Activated naive CD8-positive, alpha-beta T cell treated with anti-CD3 and anti-CD28 coated beads, Interleukin-2, amount 50 U/mL, for 24 hours (primary cell): ENCODE measurements at regions not wholly inside any gene's neighbourhood (a gene's known extent, or its start where the extent isn't known, plus 50 kb on each side); places are given as distances from the start of the nearest gene placed in this dataset.
"Not testable (repeated sequence)": the region's sequence is repeated elsewhere in the genome, so short reads cannot be mapped to it uniquely, and the experiment has no call there.

Experiments
- ATAC-seq: fragments of 150-1000 bp; cut with Tn5 transposase; one replicate; pipeline ENCODE4 v1.10.0; 2021
- DNase-seq: peaks from one replicate; pipeline ENCODE4 v3.0.0; 2021
- H3K27ac Mint-ChIP-seq: one replicate; pipeline ENCODE4 v1.8.0; 2021; ENCODE audit warnings: mild to moderate bottlenecking, mixed read lengths
- H3K27me3 Mint-ChIP-seq: one replicate; pipeline ENCODE4 v1.8.0; 2021; ENCODE audit warnings: mixed read lengths
- H3K36me3 Mint-ChIP-seq: one replicate; pipeline ENCODE4 v1.8.0; 2021; ENCODE audit warnings: low read depth, mixed read lengths
- H3K4me1 Mint-ChIP-seq: one replicate; pipeline ENCODE4 v1.8.0; 2021; ENCODE audit warnings: mixed read lengths
- H3K4me3 Mint-ChIP-seq: one replicate; pipeline ENCODE4 v1.8.0; 2021; ENCODE audit warnings: mild to moderate bottlenecking, moderate library complexity, mixed read lengths
- H3K9me3 Mint-ChIP-seq: one replicate; pipeline ENCODE4 v1.8.0; 2021; ENCODE audit warnings: mixed read lengths

GRCh38 chr3:193174140-193174539 is 66.9 kb upstream of the PLAAT1 start:
- H3K36me3 Mint-ChIP-seq = no peaks in the 10 kb centered on the region
- H3K9me3 Mint-ChIP-seq = no peaks in the 10 kb centered on the region
- H3K27me3 Mint-ChIP-seq = no peaks in the 10 kb centered on the region
- DNase-seq = no peak
- no peaks in the 10 kb centered on the region for H3K4me1 Mint-ChIP-seq
- H3K27ac Mint-ChIP-seq = no peak overlapping the region
- H3K4me3 Mint-ChIP-seq = no peak overlapping the region
- no peak for ATAC-seq

GRCh38 chr3:193179332-193180012 is 61.5 kb upstream of the PLAAT1 start:
- H3K4me3 Mint-ChIP-seq, H3K4me1 Mint-ChIP-seq, DNase-seq, H3K27ac Mint-ChIP-seq, ATAC-seq, H3K9me3 Mint-ChIP-seq, H3K36me3 Mint-ChIP-seq, H3K27me3 Mint-ChIP-seq: not testable (repeated sequence)

- no peak overlapping the region for H3K27ac Mint-ChIP-seq
- no peaks in the 10 kb centered on the region for H3K4me1 Mint-ChIP-seq
- no peak overlapping the region for H3K4me3 Mint-ChIP-seq
- H3K9me3 Mint-ChIP-seq = no peaks in the 10 kb centered on the region
- no peak for ATAC-seq
- no peaks in the 10 kb centered on the region for H3K36me3 Mint-ChIP-seq
- H3K27me3 Mint-ChIP-seq = peaks cover 12% of the 10 kb centered on the region
- no peak for DNase-seq
Observed at GRCh38 chr3:193187070-193187722, 53.8 kb upstream of the PLAAT1 start.

GRCh38 chr3:193190146-193190786 is 50.8 kb upstream of the PLAAT1 start:
- Mint-ChIP-seq H3K27me3 (peaks cover 7% of the 10 kb centered on the region), H3K9me3 (no peaks in the 10 kb centered on the region), H3K4me3 (no peak overlapping the region), H3K27ac (no peak overlapping the region), H3K36me3 (no peaks in the 10 kb centered on the region), H3K4me1 (no peaks in the 10 kb centered on the region)
- ATAC-seq (no peak), DNase-seq (no peak)
